Lower leg skin (tissue), 4 donors: ENCODE measurements at regions not wholly inside any gene's neighbourhood (a gene's known extent, or its start where the extent isn't known, plus 50 kb on each side); places are given as distances from the start of the nearest gene placed in this dataset.

Source experiments
- DNase-seq, 2 donors: peaks; one replicate each; pipeline ENCODE4 v3.0.0-alpha.2; 2019; ENCODE audit warnings: low spot score in 2 of 2
- H3K4me3 ChIP-seq: fragments of 200-600 bp; sonication (generic); 2 replicates; pipeline ENCODE4 v1.5.1; 2017; ENCODE audit warnings: mild to moderate bottlenecking, low read depth; ENCODE audit not compliant: poor library complexity, severe bottlenecking
- CTCF ChIP-seq, 3 donors: fragments of 450-650 bp; IDR thresholded peaks; one replicate each; pipeline ENCODE4 v1.5.1; 2016; ENCODE audit warnings: antibody characterized with exemption in 3 of 3, mild to moderate bottlenecking in 3 of 3, moderate library complexity in 2 of 3
- POLR2A ChIP-seq, 2 donors: fragments of 450-650 bp; IDR thresholded peaks; one replicate each; pipeline ENCODE4 v1.6.1; 2016 to 2017; ENCODE audit warnings: antibody characterized with exemption in 2 of 2, mild to moderate bottlenecking in 1 of 2, moderate library complexity in 1 of 2
- WGBS, 2 donors: methylation state at CpG; one replicate each; pipeline ENCODE4 v1.1.5; 2018; 5-methylcytosine and 5-hydroxymethylcytosine counted together
- intact Hi-C: fragments of 100-400 bp; cut with DNase I; formaldehyde crosslinking; loops from one replicate; pipeline ENCODE4 v1.15.0; 2023; ENCODE audit warnings: low total_unique reads

- no peak overlapping the region for H3K4me3 ChIP-seq
- peak in 1 of 2 donors; percentile 9 for DNase-seq
- TF ChIP-seq CTCF (IDR thresholded peaks at IDR 0.05), result no peak
- TF ChIP-seq POLR2A (IDR thresholded peaks at IDR 0.05), result no peak
- intact Hi-C loops, result no loop called here
- 34 to 40% methylated on average over 2 of the region's 2 CpGs for WGBS, 2 donors
These were observed 140.5 kb downstream of the CD83 start for GRCh38 chr6:14258117-14258516.

- DNase-seq, result peak in 1 of 2 donors; percentile 78
- intact Hi-C loops, result no loop called here
- TF ChIP-seq POLR2A (IDR thresholded peaks at IDR 0.05) (no peak), CTCF (IDR thresholded peaks at IDR 0.05) (no peak)
- H3K4me3 ChIP-seq, result no peak overlapping the region
- 72 to 89% methylated on average over 10 to 12 of the region's 12 CpGs for WGBS, 2 donors
These were observed 141.4 kb downstream of the CD83 start for GRCh38 chr6:14258695-14259593.

- WGBS, 2 donors, result 84 to 91% methylated on average over 8 of the region's 8 CpGs
- intact Hi-C loops, result no loop called here
- TF ChIP-seq CTCF (IDR thresholded peaks at IDR 0.05), result no peak
- TF ChIP-seq POLR2A (IDR thresholded peaks at IDR 0.05), result no peak
- no peak overlapping the region for H3K4me3 ChIP-seq
- DNase-seq, result no peak
These were observed 142.1 kb downstream of the CD83 start for GRCh38 chr6:14259594-14260152.

- WGBS, 2 donors, result 100% methylated on average over 1 of the region's 1 CpG
- intact Hi-C loops, result no loop called here
- TF ChIP-seq POLR2A (IDR thresholded peaks at IDR 0.05) (no peak), CTCF (IDR thresholded peaks at IDR 0.05) (no peak)
- peak in 1 of 2 donors; percentile 49 for DNase-seq
- H3K4me3 ChIP-seq, result no peak overlapping the region
These were observed 143.3 kb downstream of the CD83 start for GRCh38 chr6:14260839-14261238.

GRCh38 chr6:14263881-14264424, 146.4 kb downstream of the CD83 start:
- no peak for DNase-seq
- TF ChIP-seq CTCF (IDR thresholded peaks at IDR 0.05), result no peak
- TF ChIP-seq POLR2A (IDR thresholded peaks at IDR 0.05), result no peak
- H3K4me3 ChIP-seq, result no peak overlapping the region
- intact Hi-C loops, result no loop called here
- 100% methylated on average over 1 of the region's 1 CpG for WGBS, 2 donors
